HG03097 (cell line): ENCODE measurements at regions not wholly inside any gene's neighbourhood (a gene's known extent, or its start where the extent isn't known, plus 50 kb on each side); places are given as distances from the start of the nearest gene placed in this dataset.
"Not testable (repeated sequence)": the region's sequence is repeated elsewhere in the genome, so short reads cannot be mapped to it uniquely, and the experiment has no call there.

Experiments
- ATAC-seq: cut with Tn5 transposase; IDR thresholded peaks from one replicate; pipeline ENCODE4 v1.9.1; 2021; ENCODE audit not compliant: unreplicated experiment, low FRiP score

GRCh38 chr2:16067866-16068551, 127.7 kb downstream of the MYCN start:
- ATAC-seq = no peak

GRCh38 chr2:16067444-16067843, 127.1 kb downstream of the MYCN start:
- no peak for ATAC-seq

DNA sequence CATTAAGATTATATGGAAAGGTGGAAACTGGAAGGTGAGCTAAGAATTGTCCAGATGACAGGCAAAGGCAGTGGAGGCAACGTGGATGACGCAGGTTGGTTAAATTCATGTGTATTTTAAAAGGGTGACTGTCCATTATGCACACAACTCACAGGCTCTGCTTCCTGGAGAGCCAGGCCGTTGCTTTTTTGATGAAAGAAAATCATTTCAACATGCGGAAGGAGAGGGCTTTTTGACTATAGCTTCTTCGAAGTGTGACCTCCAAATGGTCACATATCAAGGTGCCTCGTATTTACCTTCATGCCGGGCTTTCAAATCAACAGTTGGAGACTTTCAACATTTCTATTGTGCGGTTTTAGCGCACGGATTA, 126.7 kb downstream of the MYCN start:
- no peak for ATAC-seq

DNA sequence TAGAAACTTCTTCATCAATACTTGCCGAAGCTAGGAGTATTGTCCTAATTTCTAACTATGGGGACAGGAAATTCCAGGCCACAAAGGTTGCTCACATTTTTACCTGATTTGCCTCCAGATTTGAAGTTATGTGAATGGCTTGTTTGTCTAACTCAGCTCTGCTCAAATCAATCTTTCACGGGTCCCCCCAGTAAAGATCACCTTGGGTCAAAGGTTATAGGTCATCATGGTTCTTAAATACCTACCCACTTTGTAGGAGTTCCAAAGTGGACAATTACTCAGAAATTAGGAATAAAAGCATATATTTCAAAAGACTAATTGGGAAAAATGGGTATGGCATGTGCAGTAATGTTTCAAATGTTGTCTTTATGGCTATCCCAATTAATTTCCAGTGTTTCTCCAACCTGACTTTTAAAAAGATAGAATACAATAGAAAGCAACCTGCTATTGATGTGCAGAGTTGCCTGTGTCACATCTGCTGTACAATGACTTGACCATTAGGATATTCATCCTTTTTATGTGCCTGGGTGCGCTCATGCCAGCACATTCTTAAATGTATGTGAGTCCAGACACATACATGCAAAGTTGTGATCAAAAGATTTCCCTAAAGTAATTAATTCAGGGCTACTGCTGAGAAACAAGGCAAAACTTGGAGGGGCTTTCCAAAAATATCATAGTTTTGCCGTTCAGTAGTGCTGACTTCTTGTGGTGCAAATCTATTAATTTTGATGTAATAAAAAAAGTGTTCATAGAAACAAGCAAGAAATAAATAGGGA, 126.1 kb downstream of the MYCN start:
- no peak for ATAC-seq

GRCh38 chr2:16065272-16066069, 125.1 kb downstream of the MYCN start:
- not testable (repeated sequence) for ATAC-seq

DNA sequence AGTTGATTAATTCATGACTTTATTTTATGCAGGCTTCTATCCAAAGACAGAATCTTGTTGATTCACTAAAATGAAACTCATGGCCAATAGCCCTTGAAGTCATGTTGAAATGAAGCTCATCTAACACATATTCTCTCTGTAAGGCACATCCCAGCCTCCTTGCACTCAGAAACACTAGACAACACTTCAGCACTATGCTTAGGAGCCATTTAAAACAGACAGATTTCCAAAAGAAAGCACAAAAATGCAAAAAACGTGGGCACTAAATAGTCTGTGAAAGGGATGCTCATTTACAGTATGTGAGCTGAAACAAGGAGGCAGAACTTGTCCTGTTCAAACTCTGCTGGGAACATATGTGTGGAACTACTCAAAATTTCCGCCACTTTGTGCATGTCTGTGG, 124.4 kb downstream of the MYCN start:
- no peak for ATAC-seq

DNA sequence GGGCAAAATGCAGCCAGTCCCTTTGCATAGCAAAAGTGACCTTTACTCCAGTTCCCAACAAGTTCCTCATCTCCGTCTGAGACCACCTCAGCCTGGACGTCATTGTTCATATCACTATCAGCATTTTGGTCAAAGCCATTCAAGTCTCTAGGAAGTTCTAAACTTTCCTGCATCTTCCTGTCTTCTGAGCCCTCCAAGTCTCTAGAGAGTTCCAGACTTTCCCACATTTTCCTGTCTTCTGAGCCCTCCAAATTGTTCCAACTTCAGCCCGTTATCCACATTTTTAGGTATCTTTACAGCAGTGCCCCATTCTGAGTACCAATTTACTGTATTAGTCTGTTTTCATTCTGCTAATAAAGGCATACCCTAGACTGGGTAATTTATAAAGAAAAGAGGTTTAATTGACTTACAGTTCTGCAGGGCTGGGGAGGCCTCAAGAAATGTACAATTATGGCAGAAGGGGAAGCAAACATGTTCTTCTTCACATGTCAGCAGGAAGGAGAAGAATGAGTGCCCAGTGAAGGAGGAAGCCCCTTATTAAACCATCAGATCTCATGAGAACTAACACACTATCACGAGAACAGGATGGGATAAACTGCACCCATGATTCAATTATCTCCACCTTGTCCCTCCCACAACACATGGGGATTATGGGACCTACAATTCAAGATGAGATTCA, 123.7 kb downstream of the MYCN start:
- ATAC-seq = no peak

DNA sequence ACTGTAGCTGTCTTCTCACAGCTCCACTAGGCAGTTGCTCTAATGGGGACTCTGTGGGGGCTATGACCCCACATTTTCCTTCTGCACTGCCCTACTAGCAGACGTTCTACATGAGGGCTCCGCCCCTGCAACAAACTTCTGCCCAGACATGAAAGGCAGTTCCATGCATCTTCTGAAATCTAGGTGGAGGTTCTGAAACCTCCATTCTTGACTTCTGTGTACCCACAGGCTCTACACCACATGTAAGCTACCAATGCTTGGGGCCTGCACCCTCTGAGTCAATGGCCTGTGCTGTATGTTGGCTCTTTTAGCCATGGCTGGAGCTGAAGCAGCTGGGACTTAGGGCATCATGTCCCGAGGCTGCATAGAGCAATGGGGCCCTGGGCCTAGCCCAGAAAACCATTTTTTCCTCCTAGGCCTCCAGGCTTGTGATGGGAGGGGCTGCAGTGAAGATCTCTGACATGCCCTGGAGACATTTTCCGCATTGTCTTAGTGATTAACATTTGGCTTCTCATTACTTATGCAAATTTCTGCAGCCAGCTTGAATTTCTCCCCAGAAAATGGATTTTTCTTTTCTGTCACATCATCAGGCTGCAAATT, 123.0 kb downstream of the MYCN start:
- no peak for ATAC-seq

GRCh38 chr2:16062471-16063250, 122.3 kb downstream of the MYCN start:
- no peak for ATAC-seq

DNA sequence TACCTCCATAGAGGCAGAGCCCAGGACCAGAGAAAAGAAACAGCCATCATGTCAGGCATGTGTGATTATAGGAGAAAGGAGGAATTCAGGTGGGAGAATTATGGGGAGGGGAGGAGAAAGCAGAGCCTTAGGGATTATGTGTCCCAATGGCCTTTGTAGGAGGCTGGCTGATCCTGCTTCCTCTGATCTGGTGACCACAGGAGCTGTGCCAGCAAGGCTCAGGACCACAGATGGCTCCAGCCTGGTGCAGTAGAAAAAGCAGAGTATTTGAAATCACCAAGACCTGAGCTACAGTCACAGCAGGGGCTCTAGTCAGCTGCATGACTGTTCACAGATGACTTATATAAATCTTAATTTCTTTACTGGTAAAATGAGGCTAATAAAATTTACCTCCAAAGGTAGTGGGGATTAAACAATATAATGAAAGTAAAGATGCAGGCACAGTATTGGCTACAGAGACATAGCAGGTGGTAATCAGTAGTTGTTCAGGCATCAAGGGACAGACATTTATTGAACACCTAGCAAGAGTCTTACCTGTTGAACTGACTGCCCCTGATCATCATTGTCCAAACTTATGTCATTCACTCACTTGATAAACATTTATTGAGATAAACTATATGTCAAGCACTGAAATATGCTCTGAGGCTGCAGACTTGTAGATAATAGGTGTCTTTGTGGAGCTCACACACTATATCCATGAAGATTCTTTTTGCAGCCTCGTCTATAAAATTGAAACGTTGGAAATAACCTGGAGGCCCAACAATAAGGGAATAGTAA, 121.3 kb downstream of the MYCN start:
- no peak for ATAC-seq

GRCh38 chr2:16060936-16061338, 120.6 kb downstream of the MYCN start:
- no peak for ATAC-seq

- no peak for ATAC-seq
Measured at GRCh38 chr2:16060125-16060935, 120.0 kb downstream of the MYCN start.

GRCh38 chr2:16059393-16060016, 119.2 kb downstream of the MYCN start:
- no peak for ATAC-seq

DNA sequence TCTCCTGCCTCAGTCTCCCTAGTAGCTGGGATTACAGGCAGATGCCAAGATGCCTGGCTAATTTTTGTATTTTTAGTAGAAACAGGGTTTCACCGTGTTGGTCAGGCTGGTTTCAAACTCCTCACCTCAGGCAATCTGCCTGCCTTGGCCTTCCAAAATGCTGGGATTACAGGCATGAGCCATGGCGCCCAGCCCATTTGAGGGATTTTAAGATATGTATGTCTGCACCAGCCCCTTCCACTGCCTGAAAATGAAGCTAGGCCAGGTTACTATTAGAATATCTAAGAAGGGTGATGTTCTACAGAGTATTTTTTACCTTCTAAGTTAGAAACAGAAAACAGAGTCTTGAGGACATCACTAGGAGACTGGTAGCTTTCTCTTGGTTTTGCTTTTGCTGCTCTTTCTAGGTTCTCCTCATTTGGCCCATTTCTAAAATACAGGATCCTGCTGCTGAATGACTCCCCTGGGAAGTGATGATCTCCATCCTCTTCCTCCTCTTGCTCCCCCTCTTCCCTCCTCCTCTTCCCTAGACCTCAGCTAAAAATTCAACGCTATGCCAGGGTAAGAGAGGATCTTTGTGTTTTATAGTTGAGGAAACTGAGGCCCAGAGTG, 118.5 kb downstream of the MYCN start:
- ATAC-seq = no peak

- ATAC-seq = no peak
Measured at GRCh38 chr2:16058256-16058655, 117.9 kb downstream of the MYCN start.

DNA sequence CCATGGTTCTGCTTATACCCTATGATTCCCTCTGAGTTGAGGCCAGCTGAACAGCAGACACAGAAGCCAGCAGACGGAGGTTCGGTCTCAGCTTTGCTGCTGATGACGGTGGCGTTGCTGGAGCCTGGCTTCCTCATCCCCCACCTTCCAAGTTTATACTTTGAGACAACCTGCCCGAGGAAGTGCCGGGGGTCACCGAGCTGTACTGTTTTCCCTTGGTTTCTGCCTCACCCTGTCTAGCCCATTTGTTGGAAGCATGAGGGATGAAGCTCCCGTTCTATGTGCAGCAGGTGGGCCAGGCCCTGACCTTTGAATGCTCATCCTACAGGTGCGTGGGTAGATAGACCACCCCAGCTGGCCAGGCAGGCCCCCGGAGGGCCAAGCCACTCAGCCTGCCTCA, 117.3 kb downstream of the MYCN start:
- no peak for ATAC-seq

GRCh38 chr2:16055848-16056580, 115.7 kb downstream of the MYCN start:
- peak; percentile 64 for ATAC-seq
